ENCODE measurements at regions not wholly inside any gene's neighbourhood (a gene's known extent, or its start where the extent isn't known, plus 50 kb on each side); places are given as distances from the start of the nearest gene placed in this dataset.
"Not testable (repeated sequence)": the region's sequence is repeated elsewhere in the genome, so short reads cannot be mapped to it uniquely, and the experiment has no call there.

GRCh38 chr9:110013064-110013463 lies 194.9 kb downstream of the C9orf152 start:
- no peak for TF ChIP-seq POLR2A (IDR thresholded peaks at IDR 0.05)
- TF ChIP-seq POLR2AphosphoS5 (IDR thresholded peaks at IDR 0.05) = no peak
- no peak for TF ChIP-seq CTCF (IDR thresholded peaks at IDR 0.05)
- Histone ChIP-seq H3K4me1 (replicated peaks) (no peaks in the 10 kb centered on the region), H3K36me3 (no peaks in the 10 kb centered on the region), H3K27ac (no peak overlapping the region), H3K9me3 (no peaks in the 10 kb centered on the region), H3K4me3 (no peak overlapping the region), H3K27me3 (replicated peaks; ENCODE audit: insufficient read depth) (no peaks in the 10 kb centered on the region)
- intact Hi-C loops (cut with DNase I) = no loop called here
- no peak for DNase-seq (ENCODE audit: low spot score)
- WGBS = 58% methylated on average over 1 of the region's 1 CpG

GRCh38 chr9:110015759-110016158 lies 192.2 kb downstream of the C9orf152 start:
- H3K9me3 ChIP-seq = no peaks in the 10 kb centered on the region
- H3K4me3 ChIP-seq = no peak overlapping the region
- intact Hi-C loops (cut with DNase I) = no loop called here
- H3K4me1 ChIP-seq (replicated peaks) = no peaks in the 10 kb centered on the region
- no peak overlapping the region for H3K27ac ChIP-seq
- no peak for DNase-seq (ENCODE audit: low spot score)
- TF ChIP-seq POLR2A (IDR thresholded peaks at IDR 0.05) (no peak), CTCF (IDR thresholded peaks at IDR 0.05) (no peak), POLR2AphosphoS5 (IDR thresholded peaks at IDR 0.05) (no peak)
- no peaks in the 10 kb centered on the region for H3K27me3 ChIP-seq (replicated peaks; ENCODE audit: insufficient read depth)
- 75% methylated on average over 5 of the region's 5 CpGs for WGBS
- no peaks in the 10 kb centered on the region for H3K36me3 ChIP-seq

GRCh38 chr9:110016340-110016739 lies 191.6 kb downstream of the C9orf152 start:
- intact Hi-C loops (cut with DNase I) = no loop called here
- no peaks in the 10 kb centered on the region for H3K27me3 ChIP-seq (replicated peaks; ENCODE audit: insufficient read depth)
- no peaks in the 10 kb centered on the region for H3K4me1 ChIP-seq (replicated peaks)
- no peaks in the 10 kb centered on the region for H3K9me3 ChIP-seq
- DNase-seq (ENCODE audit: low spot score) = no peak
- no peak overlapping the region for H3K4me3 ChIP-seq
- 96% methylated on average over 2 of the region's 2 CpGs for WGBS
- H3K27ac ChIP-seq = no peak overlapping the region
- TF ChIP-seq POLR2A (IDR thresholded peaks at IDR 0.05) = no peak
- no peak for TF ChIP-seq POLR2AphosphoS5 (IDR thresholded peaks at IDR 0.05)
- TF ChIP-seq CTCF (IDR thresholded peaks at IDR 0.05) = no peak
- H3K36me3 ChIP-seq = no peaks in the 10 kb centered on the region

- H3K9me3 ChIP-seq; H3K36me3 ChIP-seq; H3K27ac ChIP-seq; H3K27me3 ChIP-seq (replicated peaks; ENCODE audit: insufficient read depth); H3K4me3 ChIP-seq; DNase-seq (ENCODE audit: low spot score); intact Hi-C loops (cut with DNase I); H3K4me1 ChIP-seq (replicated peaks): not testable (repeated sequence)
- 88% methylated on average over 4 of the region's 4 CpGs for WGBS
These were observed 187.7 kb downstream of the C9orf152 start for GRCh38 chr9:110020216-110020615.

- intact Hi-C loops (cut with DNase I) = no loop called here
- 65% methylated on average over 2 of the region's 2 CpGs for WGBS
- Histone ChIP-seq H3K9me3 (no peaks in the 10 kb centered on the region), H3K4me1 (replicated peaks) (no peaks in the 10 kb centered on the region), H3K27me3 (replicated peaks; ENCODE audit: insufficient read depth) (no peaks in the 10 kb centered on the region), H3K4me3 (no peak overlapping the region), H3K36me3 (no peaks in the 10 kb centered on the region), H3K27ac (no peak overlapping the region)
- no peak for DNase-seq (ENCODE audit: low spot score)
- TF ChIP-seq POLR2AphosphoS5 (IDR thresholded peaks at IDR 0.05) = no peak
- TF ChIP-seq POLR2A (IDR thresholded peaks at IDR 0.05) = no peak
- no peak for TF ChIP-seq CTCF (IDR thresholded peaks at IDR 0.05)
These were observed 186.1 kb downstream of the C9orf152 start for GRCh38 chr9:110021891-110022290.

GRCh38 chr9:110023221-110023620 lies 184.7 kb downstream of the C9orf152 start:
- H3K27ac ChIP-seq; H3K36me3 ChIP-seq; H3K4me3 ChIP-seq; intact Hi-C loops (cut with DNase I); DNase-seq (ENCODE audit: low spot score); H3K27me3 ChIP-seq (replicated peaks; ENCODE audit: insufficient read depth); H3K4me1 ChIP-seq (replicated peaks); H3K9me3 ChIP-seq: not testable (repeated sequence)
- WGBS = 99% methylated on average over 8 of the region's 8 CpGs
